ENCODE measurements at regions not wholly inside any gene's neighbourhood (a gene's known extent, or its start where the extent isn't known, plus 50 kb on each side); places are given as distances from the start of the nearest gene placed in this dataset.
"Not testable (repeated sequence)": the region's sequence is repeated elsewhere in the genome, so short reads cannot be mapped to it uniquely, and the experiment has no call there.

DNA sequence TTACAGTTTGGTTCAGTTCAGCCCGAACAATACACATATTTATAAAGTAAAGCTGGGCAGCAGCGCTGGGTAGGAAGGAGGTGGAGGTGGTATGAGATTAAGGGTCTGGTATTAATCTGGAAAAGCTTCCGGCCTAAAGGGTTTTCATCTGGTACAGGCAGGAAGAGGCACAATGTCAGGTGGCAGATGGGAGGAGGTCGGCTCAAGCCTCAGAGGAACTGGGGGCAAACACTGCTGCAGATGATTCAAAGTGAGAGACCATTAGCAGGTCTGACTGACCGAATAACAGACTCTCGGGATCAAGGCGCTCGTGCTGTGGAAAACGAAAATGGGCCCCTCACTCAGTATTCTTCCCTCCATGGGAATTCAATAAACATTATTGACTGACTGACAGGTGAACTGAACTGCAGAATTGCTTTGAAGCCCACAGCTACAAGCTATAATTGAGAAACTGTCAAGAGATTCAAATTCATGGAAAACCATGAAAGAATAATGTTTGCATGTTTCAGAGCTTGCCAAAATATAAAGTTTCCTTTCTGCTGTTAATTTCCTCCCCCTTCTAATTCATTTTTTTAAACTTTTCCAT lies 75.3 kb downstream of the TMEM167A start:
- DNase-seq (ENCODE audit: low read depth), result no peak
- H3K4me3 ChIP-seq (ENCODE audit: low read depth, low read length), result no peak overlapping the region

DNA sequence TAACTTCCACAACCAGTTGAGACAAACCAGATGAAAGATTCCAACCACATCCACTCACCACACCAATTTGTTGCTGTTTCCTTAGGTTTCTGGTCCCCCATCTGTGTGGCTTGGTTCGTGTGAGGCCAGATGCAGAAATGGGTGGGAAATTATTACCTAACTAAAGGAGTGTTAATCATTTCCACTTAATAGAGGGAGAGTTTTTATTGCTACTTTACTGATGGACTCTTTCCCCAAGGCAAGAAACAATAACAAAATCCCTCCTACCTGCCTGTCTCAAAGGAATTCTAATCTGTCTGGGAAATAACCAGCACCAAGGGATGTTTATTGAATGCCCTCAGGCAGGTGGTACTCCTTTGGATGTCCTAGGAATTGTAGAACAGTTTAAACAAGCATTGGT lies 76.3 kb downstream of the TMEM167A start:
- no peak overlapping the region for H3K4me3 ChIP-seq (ENCODE audit: low read depth, low read length)
- no peak for DNase-seq (ENCODE audit: low read depth)

DNA sequence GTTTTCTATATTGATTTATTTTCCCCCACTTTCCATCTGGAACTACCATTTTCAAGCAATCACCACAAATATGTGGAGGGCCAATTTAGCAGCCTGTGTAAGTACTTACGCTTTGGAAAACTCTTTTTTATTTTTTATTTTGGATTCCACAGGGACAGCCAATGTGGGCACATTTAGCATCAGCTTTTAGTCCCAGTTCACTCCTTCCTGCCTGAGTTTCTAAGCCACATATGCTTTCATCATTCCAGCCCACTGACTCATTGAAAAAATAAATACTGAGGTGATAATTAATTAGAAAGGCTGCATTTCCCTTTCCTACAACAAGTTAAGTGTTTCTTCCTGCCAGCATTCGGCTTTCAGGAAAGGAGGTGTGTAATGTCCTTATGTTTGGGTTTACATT lies 76.8 kb downstream of the TMEM167A start:
- DNase-seq (ENCODE audit: low read depth), result no peak
- H3K4me3 ChIP-seq (ENCODE audit: low read depth, low read length), result no peak overlapping the region

GRCh38 chr5:82993416-82993815 lies 83.8 kb downstream of the TMEM167A start:
- H3K4me3 ChIP-seq (ENCODE audit: low read depth, low read length), result no peak overlapping the region
- no peak for DNase-seq (ENCODE audit: low read depth)

GRCh38 chr5:82992646-82993045 lies 84.5 kb downstream of the TMEM167A start:
- H3K4me3 ChIP-seq (ENCODE audit: low read depth, low read length), result no peak overlapping the region
- no peak for DNase-seq (ENCODE audit: low read depth)

GRCh38 chr5:82991678-82992323 lies 85.4 kb downstream of the TMEM167A start:
- no peak overlapping the region for H3K4me3 ChIP-seq (ENCODE audit: low read depth, low read length)
- no peak for DNase-seq (ENCODE audit: low read depth)

- H3K4me3 ChIP-seq (ENCODE audit: low read depth, low read length), result no peak overlapping the region
- no peak for DNase-seq (ENCODE audit: low read depth)
Measured at GRCh38 chr5:82991059-82991458, 86.1 kb downstream of the TMEM167A start.

GRCh38 chr5:82987188-82987587 lies 90.0 kb downstream of the TMEM167A start:
- no peak for DNase-seq (ENCODE audit: low read depth)

DNA sequence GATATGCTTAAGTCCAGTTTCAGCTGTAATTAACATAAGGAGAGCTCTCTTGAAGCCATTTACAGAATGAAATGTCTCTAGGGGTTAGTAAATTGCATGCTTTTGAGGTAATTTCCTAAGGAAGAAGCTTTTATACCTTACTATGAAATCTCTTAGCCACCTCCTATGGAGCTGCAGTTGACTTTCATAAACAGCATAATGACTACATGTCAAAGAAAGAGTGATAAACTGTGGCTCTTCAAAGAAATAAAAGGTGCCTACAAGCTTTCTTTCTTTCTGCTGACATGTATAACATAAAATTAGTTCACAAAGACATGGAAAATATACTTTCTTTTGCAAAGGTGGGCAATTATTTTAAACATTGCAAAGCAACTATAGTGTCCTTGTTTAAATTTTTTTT lies 90.8 kb downstream of the TMEM167A start:
- H3K4me3 ChIP-seq (ENCODE audit: low read depth, low read length), result no peak overlapping the region
- DNase-seq (ENCODE audit: low read depth), result no peak

More at GRCh38 chr5:82987188-82987587, 90.0 kb downstream of the TMEM167A start:
- H3K4me3 ChIP-seq (ENCODE audit: low read depth, low read length), result no peak overlapping the region

DNA sequence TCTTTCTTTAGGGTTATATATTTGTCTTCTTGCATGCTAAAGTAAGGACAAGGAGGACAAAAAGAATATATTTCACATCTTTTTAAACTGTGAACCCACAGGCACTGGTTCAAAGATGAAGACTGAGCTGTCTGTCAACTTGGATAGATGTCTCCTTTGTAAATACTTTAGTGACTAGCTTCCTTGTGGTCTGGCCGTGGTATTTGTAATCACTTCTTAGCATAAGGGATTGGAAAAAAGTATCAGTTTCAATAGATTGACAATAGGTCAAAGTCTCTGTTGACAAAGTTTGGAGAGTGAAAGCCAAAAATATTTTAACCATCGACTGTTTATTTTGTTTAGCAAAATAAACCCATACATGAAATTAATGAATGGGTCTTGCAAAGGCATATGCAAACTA lies 91.4 kb downstream of the TMEM167A start:
- DNase-seq (ENCODE audit: low read depth), result no peak
- no peak overlapping the region for H3K4me3 ChIP-seq (ENCODE audit: low read depth, low read length)

- DNase-seq (ENCODE audit: low read depth), result no peak
Measured at GRCh38 chr5:82984786-82985735, 92.1 kb downstream of the TMEM167A start.

DNA sequence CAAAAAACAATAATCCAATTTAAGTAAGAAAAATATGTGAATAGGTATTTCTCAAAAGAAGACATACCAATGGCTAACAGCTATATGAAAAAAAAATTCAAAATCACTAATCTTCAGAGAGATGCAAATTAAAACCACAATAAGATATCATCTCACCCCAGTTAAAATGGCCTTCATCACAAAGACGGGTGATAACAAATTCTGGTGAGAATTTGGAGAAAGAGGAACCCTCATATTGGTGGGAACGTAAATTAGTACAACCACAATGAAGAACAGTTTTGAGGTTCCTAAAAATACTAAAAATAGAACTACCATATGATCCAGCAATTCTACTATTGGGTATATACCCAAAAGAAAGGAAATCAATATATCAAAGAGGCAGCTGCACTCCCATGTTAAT lies 94.3 kb downstream of the TMEM167A start:
- DNase-seq (ENCODE audit: low read depth), result no peak
- H3K4me3 ChIP-seq (ENCODE audit: low read depth, low read length), result no peak overlapping the region

More at GRCh38 chr5:82984786-82985735, 92.1 kb downstream of the TMEM167A start:
- H3K4me3 ChIP-seq (ENCODE audit: low read depth, low read length), result no peak overlapping the region

DNA sequence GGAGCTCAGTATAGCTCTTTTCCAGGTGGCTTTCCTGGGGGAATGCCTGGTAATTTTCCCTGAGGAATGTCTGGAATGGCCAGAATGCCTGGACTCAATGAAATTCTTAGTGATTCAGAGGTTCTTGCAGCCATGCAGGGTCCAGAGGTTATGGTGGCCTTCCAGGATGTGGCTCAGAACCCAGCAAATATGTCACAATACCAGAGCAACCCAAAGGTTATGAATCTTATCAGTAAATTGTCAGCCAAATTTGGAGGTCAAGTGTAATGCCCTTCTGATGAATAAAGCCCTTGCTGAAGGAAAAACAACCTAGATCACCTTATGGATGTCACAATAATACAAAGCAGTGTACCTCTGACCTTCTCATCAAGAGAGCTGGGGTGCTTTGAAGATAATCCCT lies 100.3 kb downstream of the TMEM167A start:
- not testable (repeated sequence) for DNase-seq (ENCODE audit: low read depth); H3K4me3 ChIP-seq (ENCODE audit: low read depth, low read length)

- DNase-seq (ENCODE audit: low read depth), result no peak
- H3K4me3 ChIP-seq (ENCODE audit: low read depth, low read length), result no peak overlapping the region
Measured at GRCh38 chr5:82975812-82976211, 101.4 kb downstream of the TMEM167A start.

- DNase-seq (ENCODE audit: low read depth), result no peak
- no peak overlapping the region for H3K4me3 ChIP-seq (ENCODE audit: low read depth, low read length)
Measured at GRCh38 chr5:82975396-82975795, 101.8 kb downstream of the TMEM167A start.

DNA sequence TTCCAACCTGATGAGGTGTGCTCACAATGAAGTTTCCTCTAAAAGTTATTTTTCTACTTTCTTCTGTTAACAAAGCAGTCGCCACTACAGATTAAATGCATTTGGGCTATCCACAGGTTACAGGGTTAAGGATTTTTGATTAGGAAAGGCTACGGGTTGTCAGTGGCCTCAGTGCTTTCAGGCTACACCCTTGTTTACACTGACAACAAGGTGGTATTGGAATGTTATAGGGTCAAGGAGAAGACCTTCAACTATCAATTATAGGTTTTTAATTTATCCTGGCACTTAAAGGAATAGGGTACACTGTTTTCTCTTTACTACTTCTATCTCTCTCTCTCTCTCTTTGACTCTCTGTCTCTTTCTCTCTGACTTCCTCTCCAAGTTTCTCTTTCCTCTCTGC lies 102.8 kb downstream of the TMEM167A start:
- H3K4me3 ChIP-seq (ENCODE audit: low read depth, low read length); DNase-seq (ENCODE audit: low read depth): not testable (repeated sequence)

DNA sequence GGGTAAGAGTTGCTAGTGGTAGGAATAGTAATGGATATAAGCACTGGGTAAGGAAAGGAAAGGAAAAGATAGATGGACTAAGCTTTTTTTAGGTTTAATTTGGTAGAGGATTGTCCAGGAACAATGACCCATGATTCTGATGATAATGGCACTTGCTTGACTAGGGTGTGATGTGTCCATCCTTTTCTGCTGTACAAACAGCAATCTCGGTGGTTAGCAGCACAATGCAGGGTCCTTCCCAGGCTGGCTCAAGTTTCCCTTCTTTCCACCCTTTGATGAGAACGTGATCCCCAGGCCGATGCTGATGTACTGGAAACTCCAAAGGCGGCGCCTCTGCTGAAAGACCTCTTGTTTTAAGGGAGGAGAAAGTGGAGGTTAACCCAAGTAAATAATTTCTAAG lies 105.3 kb downstream of the TMEM167A start:
- no peak overlapping the region for H3K4me3 ChIP-seq (ENCODE audit: low read depth, low read length)
- DNase-seq (ENCODE audit: low read depth), result no peak

GRCh38 chr5:82971034-82971806 lies 106.0 kb downstream of the TMEM167A start:
- not testable (repeated sequence) for DNase-seq (ENCODE audit: low read depth); H3K4me3 ChIP-seq (ENCODE audit: low read depth, low read length)

GRCh38 chr5:82969221-82969976 lies 107.8 kb downstream of the TMEM167A start:
- DNase-seq (ENCODE audit: low read depth); H3K4me3 ChIP-seq (ENCODE audit: low read depth, low read length): not testable (repeated sequence)
